ENCODE measurements at regions not wholly inside any gene's neighbourhood (a gene's known extent, or its start where the extent isn't known, plus 50 kb on each side); places are given as distances from the start of the nearest gene placed in this dataset.

- Mint-ChIP-seq H3K9me3 (no peaks in the 10 kb centered on the region), H3K36me3 (ENCODE audit: low read depth) (no peaks in the 10 kb centered on the region), H3K27ac (no peak overlapping the region), H3K27me3 (no peaks in the 10 kb centered on the region), H3K4me1 (no peaks in the 10 kb centered on the region), H3K4me3 (no peak overlapping the region)
- intact Hi-C loops (cut with micrococcal nuclease): no loop called here
- POLR2A ChIA-PET: no interaction called here
- TF ChIP-seq, protein P1, sequence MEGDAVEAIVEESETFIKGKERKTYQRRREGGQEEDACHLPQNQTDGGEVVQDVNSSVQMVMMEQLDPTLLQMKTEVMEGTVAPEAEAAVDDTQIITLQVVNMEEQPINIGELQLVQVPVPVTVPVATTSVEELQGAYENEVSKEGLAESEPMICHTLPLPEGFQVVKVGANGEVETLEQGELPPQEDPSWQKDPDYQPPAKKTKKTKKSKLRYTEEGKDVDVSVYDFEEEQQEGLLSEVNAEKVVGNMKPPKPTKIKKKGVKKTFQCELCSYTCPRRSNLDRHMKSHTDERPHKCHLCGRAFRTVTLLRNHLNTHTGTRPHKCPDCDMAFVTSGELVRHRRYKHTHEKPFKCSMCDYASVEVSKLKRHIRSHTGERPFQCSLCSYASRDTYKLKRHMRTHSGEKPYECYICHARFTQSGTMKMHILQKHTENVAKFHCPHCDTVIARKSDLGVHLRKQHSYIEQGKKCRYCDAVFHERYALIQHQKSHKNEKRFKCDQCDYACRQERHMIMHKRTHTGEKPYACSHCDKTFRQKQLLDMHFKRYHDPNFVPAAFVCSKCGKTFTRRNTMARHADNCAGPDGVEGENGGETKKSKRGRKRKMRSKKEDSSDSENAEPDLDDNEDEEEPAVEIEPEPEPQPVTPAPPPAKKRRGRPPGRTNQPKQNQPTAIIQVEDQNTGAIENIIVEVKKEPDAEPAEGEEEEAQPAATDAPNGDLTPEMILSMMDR (IDR thresholded peaks at IDR 0.05): no peak
- DNase-seq (no peak), ATAC-seq (ENCODE audit: low read depth) (no peak)
- CTCF ChIA-PET: no interaction called here
These were observed 748.8 kb upstream of the RIOK2 start for GRCh38 chr5:97931829-97932228.

DNA sequence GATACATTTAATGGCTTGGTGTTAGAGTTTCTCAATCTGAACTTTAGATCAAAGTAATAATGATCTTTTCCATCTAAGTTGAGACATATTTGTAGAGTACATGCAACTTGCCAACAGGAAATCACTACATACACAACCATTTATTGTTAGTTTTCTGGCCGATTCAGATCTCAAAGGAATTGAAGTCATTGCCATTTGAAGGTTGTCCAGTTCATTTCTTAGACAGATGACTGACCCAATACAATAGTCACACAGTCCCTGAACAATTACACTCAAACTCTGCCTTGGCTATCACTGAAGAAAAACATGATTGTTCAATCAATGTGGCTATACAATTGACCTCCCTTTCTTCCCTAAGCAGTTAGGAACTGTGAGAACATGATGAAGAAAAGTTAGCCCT lies 753.2 kb upstream of the RIOK2 start:
- H3K27me3 Mint-ChIP-seq: no peaks in the 10 kb centered on the region

DNA sequence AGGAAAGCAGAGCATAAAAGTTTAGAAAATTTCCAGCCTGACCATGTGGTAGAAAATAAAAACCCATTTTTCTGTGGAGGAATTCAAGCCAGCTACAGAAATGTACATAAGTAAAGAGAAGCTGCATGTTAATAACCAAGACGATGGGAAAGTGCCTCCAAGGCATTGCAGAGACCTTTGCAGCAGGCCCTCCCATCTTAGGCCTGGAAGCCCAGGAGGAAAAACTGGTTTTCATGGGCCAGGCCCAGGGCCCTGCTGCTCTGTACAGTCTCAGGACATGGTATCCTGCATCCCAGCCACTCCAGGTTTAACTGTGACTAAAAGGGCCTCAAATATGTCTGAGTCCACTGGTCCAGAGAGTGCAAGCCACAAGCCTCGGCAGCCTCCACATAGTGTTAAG lies 754.8 kb upstream of the RIOK2 start:
- H3K9me3 Mint-ChIP-seq: no peaks in the 10 kb centered on the region
- ATAC-seq (ENCODE audit: low read depth): no peak
- POLR2A ChIA-PET: no interaction called here
- intact Hi-C loops (cut with micrococcal nuclease): no loop called here
- H3K4me3 Mint-ChIP-seq: no peak overlapping the region
- H3K27me3 Mint-ChIP-seq: no peaks in the 10 kb centered on the region
- no peak overlapping the region for H3K27ac Mint-ChIP-seq
- CTCF ChIA-PET: no interaction called here
- no peaks in the 10 kb centered on the region for H3K36me3 Mint-ChIP-seq (ENCODE audit: low read depth)
- no peaks in the 10 kb centered on the region for H3K4me1 Mint-ChIP-seq
- TF ChIP-seq, protein P1 (IDR thresholded peaks at IDR 0.05): no peak
- DNase-seq: no peak

More for the DNA sequence above, 753.2 kb upstream of the RIOK2 start:
- CTCF ChIA-PET: no interaction called here
- H3K4me3 Mint-ChIP-seq: no peak overlapping the region
- DNase-seq: no peak
- intact Hi-C loops (cut with micrococcal nuclease): no loop called here
- no peak overlapping the region for H3K27ac Mint-ChIP-seq
- no peaks in the 10 kb centered on the region for H3K36me3 Mint-ChIP-seq (ENCODE audit: low read depth)
- H3K9me3 Mint-ChIP-seq: no peaks in the 10 kb centered on the region
- TF ChIP-seq, protein P1 (IDR thresholded peaks at IDR 0.05): no peak
- ATAC-seq (ENCODE audit: low read depth): no peak
- POLR2A ChIA-PET: no interaction called here
- H3K4me1 Mint-ChIP-seq: no peaks in the 10 kb centered on the region

- no peaks in the 10 kb centered on the region for H3K9me3 Mint-ChIP-seq
- H3K36me3 Mint-ChIP-seq (ENCODE audit: low read depth): no peaks in the 10 kb centered on the region
- TF ChIP-seq, protein P1 (IDR thresholded peaks at IDR 0.05): no peak
- ChIA-PET CTCF (no interaction called here), POLR2A (no interaction called here)
- H3K4me3 Mint-ChIP-seq: no peak overlapping the region
- ATAC-seq (ENCODE audit: low read depth): no peak
- no peak for DNase-seq
- H3K27me3 Mint-ChIP-seq: no peaks in the 10 kb centered on the region
- no peaks in the 10 kb centered on the region for H3K4me1 Mint-ChIP-seq
- no peak overlapping the region for H3K27ac Mint-ChIP-seq
- intact Hi-C loops (cut with micrococcal nuclease): no loop called here
These were observed 760.0 kb upstream of the RIOK2 start for GRCh38 chr5:97943036-97943435.

GRCh38 chr5:97951139-97951538 lies 768.1 kb upstream of the RIOK2 start:
- Mint-ChIP-seq H3K4me1 (no peaks in the 10 kb centered on the region), H3K27ac (no peak overlapping the region), H3K4me3 (no peak overlapping the region), H3K36me3 (ENCODE audit: low read depth) (no peaks in the 10 kb centered on the region), H3K9me3 (peaks cover 8% of the 10 kb centered on the region), H3K27me3 (no peaks in the 10 kb centered on the region)
- ATAC-seq (ENCODE audit: low read depth) (no peak), DNase-seq (no peak)
- ChIA-PET POLR2A (no interaction called here), CTCF (no interaction called here)
- TF ChIP-seq, protein P1 (IDR thresholded peaks at IDR 0.05): no peak
- intact Hi-C loops (cut with micrococcal nuclease): no loop called here

Measured in activated B cell treated with CpG ODN at 0.5 μM for 24 hours (primary cell).